ENCODE measurements at regions not wholly inside any gene's neighbourhood (a gene's known extent, or its start where the extent isn't known, plus 50 kb on each side); places are given as distances from the start of the nearest gene placed in this dataset.

DNA sequence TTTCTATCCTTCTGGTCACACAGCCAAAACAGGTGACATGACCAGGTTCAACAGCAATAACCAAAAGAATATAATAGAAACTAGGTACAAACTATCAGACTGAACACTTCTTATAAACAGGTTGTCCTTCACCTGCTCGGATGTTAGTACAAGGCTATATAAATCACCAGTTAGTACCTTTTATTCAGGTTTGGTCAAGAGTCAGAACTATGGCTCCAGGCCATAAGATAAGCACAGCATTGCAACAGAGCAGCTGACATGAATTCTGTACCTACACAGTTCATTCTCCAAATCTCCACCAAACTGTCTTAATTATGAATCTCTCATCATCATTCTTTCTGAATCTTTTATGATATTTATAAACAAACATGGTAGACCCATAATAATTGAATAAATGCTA, 123.9 kb downstream of the DIO2 start:
- Histone ChIP-seq H3K14ac (ENCODE audit: insufficient read depth, low read length) (no peak overlapping the region), H2AFZ (ENCODE audit: low read length) (no peak overlapping the region), H4K5ac (ENCODE audit: insufficient read length, low read depth, low read length) (no peak overlapping the region), H3K79me2 (ENCODE audit: insufficient read depth, low read length) (no peaks in the 10 kb centered on the region), H4K8ac (replicated peaks; ENCODE audit: insufficient read length, low read depth, low read length) (no peak overlapping the region), H3K9ac (ENCODE audit: extremely low read depth, insufficient read length, low read length) (no peak overlapping the region), H3K56ac (ENCODE audit: insufficient read length, low read depth, low read length) (no peak overlapping the region), H3K9me3 (ENCODE audit: control insufficient read depth, low read depth, low read length) (no peaks in the 10 kb centered on the region), H2AK5ac (ENCODE audit: insufficient read length, low read length) (no peak overlapping the region), H3K23me2 (ENCODE audit: insufficient read length, low read depth, low read length, poor library complexity, severe bottlenecking) (no peaks in the 10 kb centered on the region), H2BK20ac (ENCODE audit: low read depth, low read length, poor library complexity, severe bottlenecking) (no peak overlapping the region), H2BK120ac (ENCODE audit: low read depth, low read length, poor library complexity, severe bottlenecking) (no peak overlapping the region), H3K79me1 (ENCODE audit: insufficient read depth, low read depth, low read length, poor library complexity, severe bottlenecking) (no peaks in the 10 kb centered on the region), H2BK5ac (ENCODE audit: insufficient read length, low read length) (no peak overlapping the region), H3K27ac (ENCODE audit: insufficient read length, low read depth, low read length) (no peak overlapping the region), H3K23ac (ENCODE audit: insufficient read length, low read depth, low read length) (no peak overlapping the region), H3K4ac (ENCODE audit: low read depth, low read length) (no peak overlapping the region), H4K20me1 (ENCODE audit: control insufficient read depth, insufficient read depth, insufficient read length) (no peaks in the 10 kb centered on the region), H3K4me2 (ENCODE audit: insufficient read depth, insufficient read length, low read length) (no peak overlapping the region), H3K18ac (ENCODE audit: insufficient read length, low read depth, low read length) (no peak overlapping the region), H4K91ac (ENCODE audit: insufficient read length, low read depth, low read length) (no peak overlapping the region), H3K4me1 (ENCODE audit: insufficient read depth, low read length) (no peaks in the 10 kb centered on the region), H2BK15ac (ENCODE audit: low read depth, low read length) (no peak overlapping the region), H3K27me3 (ENCODE audit: insufficient read depth, low read length) (no peaks in the 10 kb centered on the region), H2BK12ac (ENCODE audit: insufficient read length, low read depth, low read length) (no peak overlapping the region), H3T11ph (ENCODE audit: low read length) (no peak overlapping the region)
- Mint-ChIP-seq H3K36me3 (ENCODE audit: insufficient read depth in 1 of 3, low read depth in 3 of 3) (peaks cover 0 to 13% (median 9%) of the 10 kb centered on the region in 3 experiments; a peak in 4 of 7 replicates), H3K27ac (no peak overlapping the region), H3K4me3 (no peak overlapping the region), H3K27me3 (ENCODE audit: low read depth) (peaks cover 2% of the 10 kb centered on the region; the same call in 1 of the 2 replicates), H3K4me1 (no peaks in the 10 kb centered on the region), H3K9me3 (peaks cover 9 to 14% of the 10 kb centered on the region in 2 experiments)
- no peak for DNase-seq
- TF ChIP-seq, protein P1, sequence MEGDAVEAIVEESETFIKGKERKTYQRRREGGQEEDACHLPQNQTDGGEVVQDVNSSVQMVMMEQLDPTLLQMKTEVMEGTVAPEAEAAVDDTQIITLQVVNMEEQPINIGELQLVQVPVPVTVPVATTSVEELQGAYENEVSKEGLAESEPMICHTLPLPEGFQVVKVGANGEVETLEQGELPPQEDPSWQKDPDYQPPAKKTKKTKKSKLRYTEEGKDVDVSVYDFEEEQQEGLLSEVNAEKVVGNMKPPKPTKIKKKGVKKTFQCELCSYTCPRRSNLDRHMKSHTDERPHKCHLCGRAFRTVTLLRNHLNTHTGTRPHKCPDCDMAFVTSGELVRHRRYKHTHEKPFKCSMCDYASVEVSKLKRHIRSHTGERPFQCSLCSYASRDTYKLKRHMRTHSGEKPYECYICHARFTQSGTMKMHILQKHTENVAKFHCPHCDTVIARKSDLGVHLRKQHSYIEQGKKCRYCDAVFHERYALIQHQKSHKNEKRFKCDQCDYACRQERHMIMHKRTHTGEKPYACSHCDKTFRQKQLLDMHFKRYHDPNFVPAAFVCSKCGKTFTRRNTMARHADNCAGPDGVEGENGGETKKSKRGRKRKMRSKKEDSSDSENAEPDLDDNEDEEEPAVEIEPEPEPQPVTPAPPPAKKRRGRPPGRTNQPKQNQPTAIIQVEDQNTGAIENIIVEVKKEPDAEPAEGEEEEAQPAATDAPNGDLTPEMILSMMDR (conservative IDR thresholded peaks at IDR 0.05): no peak
- no CpG with 5 or more reads among the region's 1 CpG for WGBS (ENCODE audit: extremely low coverage, insufficient read length, low lambda C conversion rate)

Data from H9 (cell line).